Stimulated activated CD4-positive, alpha-beta T cell treated with anti-CD3 and anti-CD28 coated beads, Interleukin-4, amount 100 ng/mL, for 1 hour (primary cell): ENCODE measurements at regions not wholly inside any gene's neighbourhood (a gene's known extent, or its start where the extent isn't known, plus 50 kb on each side); places are given as distances from the start of the nearest gene placed in this dataset.
"Not testable (repeated sequence)": the region's sequence is repeated elsewhere in the genome, so short reads cannot be mapped to it uniquely, and the experiment has no call there.

Source experiments
- DNase-seq: peaks from one replicate; pipeline ENCODE4 v3.0.0-alpha.2; 2020

DNA sequence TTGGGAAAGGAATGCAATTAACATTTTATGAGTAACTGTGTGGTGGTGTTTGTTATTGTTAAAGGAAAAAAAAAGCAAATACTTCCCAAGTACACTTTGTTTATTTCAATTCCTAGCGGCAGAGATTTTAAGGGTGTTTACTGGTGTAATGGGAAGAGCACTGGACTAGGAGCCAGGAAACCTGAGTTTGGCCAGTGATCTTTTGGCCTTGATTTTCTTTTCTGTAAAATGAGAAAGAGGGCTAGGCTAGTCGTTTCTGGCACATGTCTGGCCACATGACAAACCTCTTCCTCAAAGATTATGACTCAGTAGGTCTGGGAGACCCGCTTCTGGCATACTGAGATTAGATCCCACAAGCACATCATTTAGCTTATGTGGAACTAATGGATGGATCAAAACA is 428.1 kb upstream of the NOX3 start:
- DNase-seq = no peak

DNA sequence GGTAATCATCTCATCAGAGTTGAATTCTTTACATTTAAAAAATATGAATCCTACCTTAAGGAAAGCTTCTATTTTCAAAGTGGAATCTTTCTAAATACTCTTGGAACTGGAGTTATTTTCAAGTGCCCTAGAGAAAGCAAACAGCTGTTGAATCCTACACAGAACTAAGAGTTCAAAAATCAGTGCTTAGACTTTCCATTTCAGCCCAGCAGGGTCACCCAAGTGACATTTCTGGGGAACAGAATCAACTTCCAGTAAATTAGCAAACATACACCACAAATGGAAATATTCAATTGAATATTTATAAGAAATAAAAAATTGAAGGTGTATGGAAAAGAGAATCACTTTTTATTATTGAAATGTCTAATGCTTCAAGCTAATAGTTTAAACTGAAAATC is 427.7 kb upstream of the NOX3 start:
- no peak for DNase-seq

DNA sequence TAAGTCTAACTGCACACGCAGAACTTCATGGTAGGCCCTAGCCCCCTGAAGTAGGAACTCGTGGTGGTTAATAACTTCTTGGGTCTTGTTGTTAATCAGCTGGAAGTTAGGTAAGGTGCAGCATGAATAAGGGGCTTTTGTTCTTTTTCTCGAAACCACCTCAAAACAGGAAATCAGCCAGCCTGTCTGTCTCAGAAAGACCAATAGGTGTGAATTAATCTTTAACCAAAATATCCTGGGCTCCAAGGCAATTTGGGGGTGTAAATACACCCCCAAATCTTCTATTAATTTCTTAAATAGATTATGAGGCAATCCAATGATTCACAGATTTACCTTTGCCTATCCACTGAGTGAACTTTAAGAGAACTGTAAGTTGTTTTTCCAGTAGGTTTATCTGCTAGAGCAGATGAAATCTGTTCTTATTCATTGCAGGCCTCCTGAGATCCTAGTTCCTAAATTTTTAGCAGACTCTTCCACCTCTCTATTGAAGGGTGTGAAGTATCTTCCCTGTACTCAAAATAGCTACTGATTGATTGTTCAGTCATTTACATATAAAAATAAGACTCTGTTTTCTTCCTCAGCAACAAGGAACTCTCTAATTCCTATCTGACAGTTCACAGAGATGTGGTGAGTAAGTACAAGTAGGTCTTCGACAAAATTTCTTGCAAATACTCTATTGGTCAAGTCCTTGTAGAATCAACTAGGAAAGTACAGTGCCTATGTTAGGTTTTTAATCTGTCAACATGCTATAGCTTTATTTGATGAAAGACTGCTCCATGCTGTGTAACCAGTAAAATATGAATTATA is 427.1 kb upstream of the NOX3 start:
- no peak for DNase-seq

DNA sequence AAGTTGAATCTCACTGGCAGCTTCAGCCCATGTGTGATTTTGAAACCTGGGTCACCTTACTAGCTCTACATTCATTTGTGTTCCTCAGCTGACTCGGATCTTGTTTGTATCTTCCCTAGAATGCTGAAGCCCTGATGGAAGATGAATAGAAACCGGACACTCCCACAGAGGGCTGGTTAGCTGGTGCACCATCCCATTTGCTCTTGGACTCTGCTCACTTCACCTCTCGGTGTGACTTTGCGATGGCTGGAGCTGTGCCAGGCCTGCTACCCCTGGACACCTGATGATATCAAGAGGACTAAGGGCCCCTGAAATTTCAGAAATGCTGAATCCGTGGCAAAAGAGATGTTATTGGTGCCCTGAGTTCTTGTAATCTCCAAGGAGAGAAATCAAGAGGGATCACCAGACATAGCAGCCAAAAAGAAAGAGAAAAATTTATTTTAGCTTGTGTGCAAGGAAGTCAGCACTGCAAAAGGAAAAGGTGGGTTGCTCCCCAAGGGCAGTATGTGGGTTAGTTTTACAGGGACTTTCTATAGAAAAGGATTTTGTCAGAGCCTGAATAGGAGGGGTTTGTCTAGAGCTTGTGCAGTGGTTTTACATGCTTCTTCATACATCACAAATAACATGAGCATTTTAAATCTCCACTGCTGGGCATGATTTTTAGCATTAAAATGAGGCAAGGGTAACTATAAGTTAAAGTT is 426.3 kb upstream of the NOX3 start:
- DNase-seq = no peak

DNA sequence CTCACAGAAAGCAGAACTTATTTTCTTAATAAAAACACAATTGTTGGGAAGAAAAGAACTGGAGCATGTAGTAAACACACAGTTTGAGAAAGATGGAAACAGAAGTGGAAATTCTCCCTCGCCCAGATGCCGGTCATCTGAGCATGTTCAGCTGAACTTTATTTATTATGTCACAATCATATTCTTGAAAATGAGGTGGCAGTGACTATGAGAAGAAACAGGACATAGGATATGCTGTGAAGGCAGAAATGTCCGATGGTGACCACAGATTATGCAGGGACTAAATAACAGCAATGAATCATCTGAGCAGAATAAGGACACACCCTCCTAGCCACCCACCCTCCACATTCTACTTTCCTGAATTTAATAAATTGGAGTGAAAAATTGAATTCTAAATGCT is 425.3 kb upstream of the NOX3 start:
- no peak for DNase-seq

DNA sequence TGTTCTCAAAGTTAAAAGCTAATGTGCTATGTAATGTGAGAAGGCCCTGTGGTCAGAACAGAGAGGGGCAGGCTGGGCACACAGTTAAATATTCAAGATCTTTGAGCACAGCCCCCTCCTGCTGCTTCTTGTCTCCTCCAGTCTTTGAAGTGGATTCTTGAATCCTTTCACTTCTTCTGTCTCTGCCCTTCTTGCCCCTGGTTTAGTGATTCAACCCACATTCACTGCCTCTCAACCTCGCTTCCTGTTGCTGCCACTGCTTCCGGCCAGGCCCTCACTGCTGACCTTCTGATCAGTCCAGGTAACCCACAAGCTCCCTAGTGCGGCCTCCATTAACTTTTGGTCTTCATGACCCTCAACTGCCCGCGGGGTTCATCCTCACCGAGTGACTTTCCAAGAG is 417.3 kb upstream of the NOX3 start:
- DNase-seq = no peak

DNA sequence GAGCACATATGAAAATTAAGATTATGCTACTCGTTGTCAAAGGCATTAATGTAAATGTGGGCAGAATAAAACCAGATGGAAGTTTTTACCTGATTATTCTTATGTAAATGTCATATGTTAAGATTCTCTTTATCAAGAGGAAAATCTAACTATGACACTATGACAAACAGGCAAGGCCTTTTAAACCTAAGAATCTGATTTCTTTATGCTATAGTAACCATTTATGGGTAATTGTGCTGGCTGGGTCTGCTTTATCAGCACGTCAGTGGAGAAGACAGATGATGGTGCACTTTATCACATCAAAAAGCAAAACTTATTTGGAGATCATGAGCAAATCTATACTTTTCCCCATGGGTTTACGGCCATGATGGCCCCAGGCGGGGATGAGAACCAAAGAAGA is 412.0 kb upstream of the NOX3 start:
- DNase-seq = no peak

DNA sequence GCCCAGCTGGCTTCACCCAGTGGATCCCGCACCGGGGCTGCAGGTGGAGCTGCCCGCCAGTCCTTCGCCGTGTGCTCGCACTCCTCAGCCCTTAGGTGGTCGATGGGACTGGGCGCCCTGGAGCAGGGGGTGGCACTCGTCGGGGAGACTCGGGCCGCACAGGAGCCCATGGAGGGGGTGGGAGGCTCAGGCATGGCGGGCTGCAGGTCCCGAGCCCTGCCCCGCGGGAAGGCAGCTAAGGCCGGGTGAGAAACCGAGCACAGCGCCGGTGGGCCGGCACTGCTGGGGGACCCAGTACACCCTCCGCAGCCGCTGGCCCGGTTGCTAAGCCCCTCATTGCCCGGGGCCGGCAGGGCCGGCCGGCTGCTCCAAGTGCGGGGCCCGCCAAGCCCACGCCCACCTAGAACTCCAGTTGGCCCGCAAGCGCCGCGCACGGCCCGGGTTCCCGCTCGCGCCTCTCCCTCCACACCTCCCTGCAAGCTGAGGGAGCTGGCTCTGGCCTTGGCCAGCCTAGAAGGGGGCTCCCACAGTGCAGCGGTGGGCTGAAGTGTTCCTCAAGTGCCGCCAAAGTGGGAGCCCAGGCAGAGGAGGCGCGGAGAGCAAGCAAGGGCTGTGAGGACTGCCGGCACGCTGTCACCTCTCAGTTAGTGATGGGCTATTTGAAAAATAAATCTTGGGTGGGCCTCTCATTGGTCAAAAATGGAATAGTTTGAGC is 411.2 kb upstream of the NOX3 start:
- DNase-seq = not testable (repeated sequence)

DNA sequence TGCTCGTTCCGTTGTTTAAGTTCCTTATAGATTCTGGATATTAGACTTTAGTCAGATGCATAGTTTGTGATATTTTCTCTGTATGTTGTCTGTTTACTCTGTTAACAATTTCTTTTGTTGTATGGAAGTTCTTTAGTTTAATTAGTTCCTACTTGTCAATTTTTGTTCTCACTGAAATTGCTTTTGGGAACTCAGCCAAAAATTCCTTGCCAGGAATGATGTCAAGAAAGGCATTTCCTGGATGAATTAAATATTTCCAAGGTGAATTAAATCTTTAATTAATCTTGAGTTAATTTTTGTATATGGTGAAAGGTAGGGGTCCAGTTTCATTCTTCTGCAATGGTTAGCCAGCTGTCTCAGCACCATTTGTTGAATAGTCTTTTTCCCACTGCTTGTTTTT is 406.2 kb upstream of the NOX3 start:
- no peak for DNase-seq

DNA sequence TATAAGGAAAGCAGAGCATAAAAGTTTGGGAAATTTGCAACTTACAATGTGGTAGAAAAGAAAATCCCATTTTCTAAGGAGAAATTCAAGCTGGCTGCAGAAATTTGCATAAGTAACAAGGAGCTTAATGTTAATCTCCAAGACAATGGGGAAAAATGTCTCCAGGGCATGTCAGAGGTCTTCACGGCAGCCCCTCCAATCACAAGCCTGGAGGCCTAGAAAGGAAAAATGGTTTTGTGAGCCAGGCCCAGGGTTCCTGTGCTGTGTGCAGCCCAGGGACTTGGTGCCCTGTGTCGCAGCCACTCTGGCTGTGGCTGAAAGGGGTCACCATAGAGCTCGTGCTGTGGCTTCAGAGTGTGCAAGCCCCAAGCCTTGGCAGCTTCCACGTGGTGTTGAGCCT is 403.3 kb upstream of the NOX3 start:
- not testable (repeated sequence) for DNase-seq

DNA sequence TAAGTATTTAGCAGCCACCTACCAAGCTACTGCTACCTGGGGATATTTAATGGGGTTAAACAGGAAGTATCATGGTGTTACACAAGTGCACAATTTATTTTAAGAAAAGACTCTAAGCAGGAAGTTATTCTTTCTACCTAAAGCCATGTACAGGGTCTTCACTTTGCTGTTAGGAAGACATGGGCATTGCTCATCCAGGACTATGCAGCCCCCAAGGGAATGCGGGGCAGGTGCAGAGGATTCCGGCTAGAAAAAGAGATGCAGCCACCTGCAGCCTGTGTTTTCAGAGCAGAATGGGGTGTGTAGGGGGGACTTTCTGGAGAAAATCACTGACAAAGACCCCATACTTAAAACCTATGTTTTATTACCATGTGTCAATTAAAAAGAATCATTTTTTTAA is 399.1 kb upstream of the NOX3 start:
- no peak for DNase-seq

DNA sequence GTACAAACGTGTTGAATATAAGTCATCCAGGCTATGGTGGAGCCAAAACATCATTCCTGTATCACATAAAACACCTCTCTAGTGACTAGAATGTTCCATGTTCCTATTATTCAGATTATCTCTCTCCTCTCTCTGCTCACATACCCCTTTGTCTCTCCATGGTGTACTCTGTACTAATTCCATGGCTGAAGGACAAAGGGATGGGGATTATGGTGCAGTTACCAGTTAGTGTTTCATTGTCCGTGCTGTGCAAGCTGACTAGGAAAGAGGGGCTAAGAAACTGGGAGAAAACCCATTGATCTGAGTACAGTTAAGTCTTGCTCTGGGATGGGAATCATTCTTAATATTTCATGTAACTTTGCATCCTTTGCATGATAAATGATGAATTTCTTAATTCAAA is 397.4 kb upstream of the NOX3 start:
- DNase-seq = no peak

DNA sequence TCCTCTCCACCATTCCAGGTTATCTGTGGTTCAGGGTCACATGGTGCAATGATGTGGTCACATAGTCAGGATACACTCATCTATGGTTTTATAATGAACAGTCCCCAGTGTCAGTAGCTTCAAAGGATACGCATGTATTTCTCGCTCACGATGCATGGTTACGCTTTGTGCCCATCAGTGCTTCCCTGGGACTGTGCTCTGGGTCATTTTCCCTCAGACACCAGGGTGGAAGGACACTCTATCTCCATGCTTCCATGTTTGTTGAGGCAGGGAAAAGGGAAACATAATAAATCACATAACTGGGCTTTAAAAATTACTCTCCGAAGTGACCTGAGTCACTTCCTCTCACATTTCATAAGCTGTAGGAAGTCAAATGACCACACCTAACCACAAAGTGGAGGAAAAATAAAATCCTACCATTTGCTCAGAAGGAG is 394.8 kb upstream of the NOX3 start:
- no peak for DNase-seq

DNA sequence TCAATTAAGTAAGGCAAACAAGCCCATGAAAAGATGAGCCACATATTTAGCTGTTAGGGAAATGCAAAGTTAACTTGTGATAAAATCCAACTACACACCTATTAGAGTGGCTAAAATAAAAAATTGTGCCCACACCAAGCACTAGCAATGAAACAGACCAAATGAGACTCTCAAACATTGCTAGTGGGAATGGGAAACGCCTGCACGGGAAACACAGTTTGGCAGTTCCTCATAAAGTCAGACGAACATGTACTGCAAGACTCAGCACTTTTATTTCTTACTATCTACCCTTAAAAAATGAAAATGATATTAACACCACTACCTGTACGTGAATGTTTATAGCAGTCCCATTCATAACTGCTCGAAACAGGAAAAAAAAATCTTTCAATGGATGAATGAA is 392.1 kb upstream of the NOX3 start:
- no peak for DNase-seq

DNA sequence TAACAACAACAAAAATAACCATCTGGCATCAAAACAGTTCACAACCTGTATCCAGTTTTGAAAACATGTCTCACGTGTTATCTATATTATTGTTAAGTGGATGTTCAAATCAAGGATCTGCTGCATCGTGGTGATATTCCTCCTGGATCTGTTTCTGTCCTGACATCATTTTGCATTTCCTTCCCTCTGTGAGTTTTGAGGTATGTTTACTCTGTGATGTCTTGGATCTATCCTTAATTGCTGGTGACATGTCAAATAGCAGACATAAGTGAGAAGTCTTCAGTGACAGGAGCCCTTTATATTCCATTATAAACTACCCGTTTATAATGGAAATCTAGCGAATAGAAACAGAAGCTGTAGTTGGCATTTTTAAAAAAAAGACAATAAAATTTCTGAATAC is 381.8 kb upstream of the NOX3 start:
- DNase-seq = no peak

DNA sequence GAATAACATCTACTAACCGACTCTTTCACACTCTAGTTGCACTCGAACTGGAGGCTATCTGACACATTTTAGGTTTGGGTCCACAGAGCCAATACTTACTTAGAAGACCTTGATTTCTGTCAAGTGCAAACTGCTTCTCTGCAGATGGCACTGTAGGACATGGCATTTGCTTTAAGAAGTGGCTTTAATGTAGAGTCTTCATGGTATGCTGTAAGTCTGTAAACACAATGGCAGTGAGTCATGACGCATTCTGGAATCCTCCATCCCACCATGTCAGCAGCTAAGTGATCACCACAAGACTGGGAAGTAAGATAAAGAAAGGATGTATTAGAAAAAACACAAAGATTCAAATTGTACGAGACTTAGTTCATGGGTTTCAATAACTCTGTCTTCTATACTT is 377.0 kb upstream of the NOX3 start:
- no peak for DNase-seq

DNA sequence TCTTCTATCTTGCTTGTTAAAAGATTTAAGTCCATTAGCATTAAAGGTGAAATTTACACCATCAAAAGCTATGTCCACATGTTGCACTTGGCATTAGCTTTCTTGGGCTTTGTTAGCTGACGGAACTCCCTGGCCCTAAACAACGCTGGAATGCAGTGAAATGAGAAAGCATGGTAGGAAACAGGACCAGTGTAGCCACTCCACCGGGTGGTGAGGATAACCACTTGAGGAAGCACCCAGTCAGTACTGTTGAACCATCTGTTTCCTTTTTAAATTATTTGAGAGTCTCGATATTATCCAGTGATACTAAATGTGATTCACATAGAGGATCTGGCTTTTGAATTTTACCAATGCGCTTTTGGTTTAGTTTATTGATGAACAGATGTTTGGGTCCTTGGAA is 374.9 kb upstream of the NOX3 start:
- DNase-seq = no peak

DNA sequence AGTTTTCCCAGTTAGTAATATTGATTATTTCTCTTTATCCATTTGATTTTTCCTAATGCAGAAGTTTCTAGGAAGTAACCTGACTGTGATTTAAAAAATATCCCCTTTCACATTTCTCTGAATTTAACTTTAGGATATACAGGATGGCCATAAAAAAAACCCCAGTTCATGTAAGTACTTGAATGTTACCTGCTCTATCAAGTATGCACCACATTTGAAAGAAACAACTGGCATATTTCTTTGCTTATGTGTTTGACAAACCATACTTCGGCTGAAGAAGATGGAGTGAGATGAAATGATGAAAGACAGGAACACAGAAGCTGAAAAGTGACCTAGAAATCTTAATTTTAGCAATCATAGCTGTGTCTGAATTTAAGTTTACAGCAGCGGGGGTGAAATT is 374.0 kb upstream of the NOX3 start:
- no peak for DNase-seq

DNA sequence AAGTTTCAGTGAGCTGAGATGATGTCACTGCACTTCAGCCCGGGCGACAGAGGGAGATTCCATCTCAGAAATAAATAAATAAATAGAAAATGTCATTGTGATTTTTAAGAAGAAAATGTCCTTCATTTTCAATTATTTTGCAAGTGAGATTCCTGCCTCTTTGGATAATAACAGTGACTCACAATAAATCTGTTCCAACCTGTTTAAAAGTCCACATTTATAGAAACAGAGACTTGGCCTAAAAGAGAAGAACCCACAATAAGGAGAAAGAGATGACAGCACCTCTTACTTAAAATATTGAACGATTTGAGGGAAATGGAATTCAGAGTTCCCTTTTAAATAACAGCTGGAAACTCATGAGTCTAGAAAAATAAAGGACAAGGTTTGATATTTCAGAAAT is 373.4 kb upstream of the NOX3 start:
- DNase-seq = no peak

DNA sequence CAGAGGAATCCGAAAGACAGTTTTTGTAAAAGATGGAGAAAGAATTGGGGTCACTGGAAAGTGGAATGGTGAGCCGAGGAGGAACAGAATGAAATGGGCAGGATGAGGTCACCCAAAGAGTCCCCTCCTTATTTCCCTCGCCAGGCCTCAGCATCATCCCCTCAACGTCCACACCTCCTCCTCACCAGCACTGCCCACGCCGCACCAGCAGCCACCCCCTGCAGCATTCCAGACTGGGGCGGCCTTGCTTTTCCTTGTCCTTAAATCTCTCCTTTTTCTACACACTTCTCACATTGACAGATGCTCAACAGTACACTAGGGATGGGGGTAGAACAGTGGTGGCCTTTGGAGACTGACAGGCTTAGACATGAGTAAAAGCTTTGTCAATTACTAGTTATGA is 363.1 kb upstream of the NOX3 start:
- DNase-seq = no peak

DNA sequence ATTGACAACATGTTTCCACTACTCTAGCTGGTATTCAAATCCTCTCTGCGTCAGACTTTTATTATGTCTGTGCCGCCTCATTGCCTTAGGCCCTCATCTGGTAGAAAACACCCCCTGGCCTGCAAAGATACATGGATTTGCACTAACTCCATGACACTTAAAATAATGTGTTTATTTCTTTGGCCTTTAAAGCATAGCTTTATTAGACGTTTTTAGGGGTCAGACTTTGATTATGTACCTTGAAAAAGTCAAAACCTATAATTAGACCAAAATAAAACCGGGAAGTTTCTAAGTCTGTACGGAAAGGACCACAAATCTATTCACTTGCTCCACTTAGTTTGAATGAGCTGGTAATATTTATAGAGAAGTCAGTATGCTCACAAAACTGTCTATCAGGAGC is 357.9 kb upstream of the NOX3 start:
- no peak for DNase-seq

DNA sequence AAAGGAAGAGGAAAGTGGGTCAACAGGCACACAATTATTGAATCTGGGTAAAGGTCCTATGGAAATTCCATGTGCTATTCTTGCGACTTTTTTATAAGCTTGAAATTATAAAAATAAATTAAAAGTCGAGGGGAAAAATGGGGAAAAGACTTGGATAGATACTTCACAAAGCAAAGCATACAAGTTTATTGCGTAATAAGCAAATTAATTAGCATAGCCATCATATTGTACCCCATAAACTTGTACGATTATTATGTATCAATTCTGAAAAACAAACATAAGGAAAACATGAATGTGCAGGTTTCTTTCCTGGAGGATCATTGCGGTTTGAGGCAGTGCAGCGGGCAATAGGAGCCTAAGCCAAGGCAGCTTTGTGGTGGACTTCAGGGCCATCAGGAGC is 351.6 kb upstream of the NOX3 start:
- no peak for DNase-seq

DNA sequence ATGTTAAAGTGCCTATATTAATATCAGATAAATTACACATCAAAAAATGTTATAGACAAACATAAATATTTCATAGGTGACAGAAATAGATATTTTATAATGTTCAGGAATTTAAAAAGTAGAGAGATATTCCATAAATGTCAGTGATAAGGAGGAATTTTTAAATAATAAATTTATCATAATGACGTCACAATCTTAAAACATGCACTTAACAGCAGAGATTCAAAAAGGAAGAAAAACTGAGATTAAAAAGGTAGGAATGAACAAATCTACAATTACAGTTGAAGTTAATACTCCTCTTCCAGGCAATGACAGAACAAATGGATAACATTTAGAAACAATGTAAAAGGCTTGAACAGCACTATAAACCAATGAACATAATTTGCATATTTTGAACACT is 345.4 kb upstream of the NOX3 start:
- DNase-seq = no peak

DNA sequence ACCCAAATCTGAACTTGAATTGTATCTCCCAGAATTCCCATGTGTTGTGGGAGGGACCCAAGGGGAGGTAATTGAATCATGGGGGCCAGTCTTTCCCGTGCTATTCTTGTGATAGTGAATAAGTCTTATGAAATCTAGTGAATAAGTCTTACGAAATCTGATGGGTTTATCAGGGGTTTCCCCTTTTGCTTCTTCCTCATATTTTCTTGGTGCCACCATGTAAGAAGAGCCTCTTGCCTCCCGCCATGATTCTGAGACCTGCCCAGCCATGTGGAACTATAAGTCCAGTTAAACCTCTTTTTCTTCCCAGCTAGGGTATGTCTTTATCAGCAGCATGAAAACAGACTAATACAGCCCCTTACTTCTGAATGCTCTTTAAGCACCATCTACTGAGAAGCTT is 343.2 kb upstream of the NOX3 start:
- DNase-seq = not testable (repeated sequence)
